D721Med (cell line): ENCODE measurements at regions not wholly inside any gene's neighbourhood (a gene's known extent, or its start where the extent isn't known, plus 50 kb on each side); places are given as distances from the start of the nearest gene placed in this dataset.

ENCODE experiments used
- DNase-seq: peaks from one replicate; pipeline ENCODE4 v3.0.0; 2011; ENCODE audit warnings: low spot score; ENCODE audit not compliant: insufficient read length
- FAIRE-seq: peaks from 2 replicates; lab custom pipeline; 2011; peaks lifted over from hg19 to GRCh38; lab: Jason Lieb, UNC
- TF ChIP-seq, protein P1 (sequence below): IDR thresholded peaks from 2 replicates; pipeline ENCODE4 v1.5.1; 2012; ENCODE audit warnings: mild to moderate bottlenecking, control low read depth; ENCODE audit not compliant: insufficient read depth; ENCODE audit errors: missing control alignments

GRCh38 chr7:124369310-124369709 lies 336.4 kb upstream of the TMEM229A start:
- FAIRE-seq (no peak), DNase-seq (no peak)
- TF ChIP-seq, protein P1, sequence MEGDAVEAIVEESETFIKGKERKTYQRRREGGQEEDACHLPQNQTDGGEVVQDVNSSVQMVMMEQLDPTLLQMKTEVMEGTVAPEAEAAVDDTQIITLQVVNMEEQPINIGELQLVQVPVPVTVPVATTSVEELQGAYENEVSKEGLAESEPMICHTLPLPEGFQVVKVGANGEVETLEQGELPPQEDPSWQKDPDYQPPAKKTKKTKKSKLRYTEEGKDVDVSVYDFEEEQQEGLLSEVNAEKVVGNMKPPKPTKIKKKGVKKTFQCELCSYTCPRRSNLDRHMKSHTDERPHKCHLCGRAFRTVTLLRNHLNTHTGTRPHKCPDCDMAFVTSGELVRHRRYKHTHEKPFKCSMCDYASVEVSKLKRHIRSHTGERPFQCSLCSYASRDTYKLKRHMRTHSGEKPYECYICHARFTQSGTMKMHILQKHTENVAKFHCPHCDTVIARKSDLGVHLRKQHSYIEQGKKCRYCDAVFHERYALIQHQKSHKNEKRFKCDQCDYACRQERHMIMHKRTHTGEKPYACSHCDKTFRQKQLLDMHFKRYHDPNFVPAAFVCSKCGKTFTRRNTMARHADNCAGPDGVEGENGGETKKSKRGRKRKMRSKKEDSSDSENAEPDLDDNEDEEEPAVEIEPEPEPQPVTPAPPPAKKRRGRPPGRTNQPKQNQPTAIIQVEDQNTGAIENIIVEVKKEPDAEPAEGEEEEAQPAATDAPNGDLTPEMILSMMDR, result no peak

- TF ChIP-seq, protein P1, result no peak
- no peak for FAIRE-seq
- DNase-seq, result no peak
Observed at GRCh38 chr7:124366118-124366517, 333.3 kb upstream of the TMEM229A start.

DNA sequence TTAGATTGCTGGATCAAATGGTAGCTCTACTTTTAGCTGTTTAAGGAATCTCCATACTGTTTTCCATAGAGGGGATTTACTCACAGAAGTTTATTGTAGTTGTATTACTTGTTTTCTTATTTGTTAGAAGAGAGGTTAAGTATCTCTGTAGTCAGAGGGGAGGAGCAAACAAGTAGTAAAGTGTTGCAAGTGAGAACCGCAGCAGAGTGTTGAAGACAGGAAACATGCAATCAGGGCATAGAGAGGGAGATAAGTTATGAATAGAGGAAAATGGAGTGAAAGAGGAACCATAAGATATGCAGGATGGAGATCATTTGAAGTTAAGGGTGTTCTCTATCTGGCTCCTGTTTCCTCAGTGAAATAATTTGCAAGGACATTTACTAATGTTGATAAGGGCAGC lies 331.4 kb upstream of the TMEM229A start:
- DNase-seq (no peak), FAIRE-seq (no peak)
- TF ChIP-seq, protein P1, result no peak

DNA sequence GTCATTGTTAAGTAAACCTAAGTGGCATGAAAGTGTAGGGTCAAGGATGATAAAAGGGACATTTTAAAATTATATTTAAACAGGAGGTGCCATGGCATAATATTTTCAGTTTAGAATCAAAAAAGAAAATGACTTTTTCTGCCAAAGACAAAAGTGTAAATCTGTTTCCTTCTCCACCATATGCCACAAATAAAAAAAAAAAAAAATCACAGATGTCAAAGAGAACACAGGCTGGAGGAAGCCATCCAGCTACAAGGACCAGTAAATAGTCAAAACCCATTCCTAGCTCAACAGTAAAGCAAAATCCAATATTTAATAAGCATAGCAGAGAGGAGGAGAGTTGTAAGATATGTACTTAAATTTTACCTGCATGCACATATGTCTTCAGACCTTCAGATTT lies 321.3 kb upstream of the TMEM229A start:
- TF ChIP-seq, protein P1, result no peak
- DNase-seq, result no peak
- no peak for FAIRE-seq

- DNase-seq (no peak), FAIRE-seq (no peak)
- TF ChIP-seq, protein P1, result no peak
Observed at GRCh38 chr7:124351950-124352349, 319.1 kb upstream of the TMEM229A start.

GRCh38 chr7:124349443-124349842 lies 316.6 kb upstream of the TMEM229A start:
- FAIRE-seq (no peak), DNase-seq (no peak)
- TF ChIP-seq, protein P1, result no peak

- FAIRE-seq, result no peak
- TF ChIP-seq, protein P1, result no peak
- DNase-seq, result no peak
Observed at GRCh38 chr7:124338861-124339260, 306.0 kb upstream of the TMEM229A start.
